ENCODE measurements at regions not wholly inside any gene's neighbourhood (a gene's known extent, or its start where the extent isn't known, plus 50 kb on each side); places are given as distances from the start of the nearest gene placed in this dataset.

DNA sequence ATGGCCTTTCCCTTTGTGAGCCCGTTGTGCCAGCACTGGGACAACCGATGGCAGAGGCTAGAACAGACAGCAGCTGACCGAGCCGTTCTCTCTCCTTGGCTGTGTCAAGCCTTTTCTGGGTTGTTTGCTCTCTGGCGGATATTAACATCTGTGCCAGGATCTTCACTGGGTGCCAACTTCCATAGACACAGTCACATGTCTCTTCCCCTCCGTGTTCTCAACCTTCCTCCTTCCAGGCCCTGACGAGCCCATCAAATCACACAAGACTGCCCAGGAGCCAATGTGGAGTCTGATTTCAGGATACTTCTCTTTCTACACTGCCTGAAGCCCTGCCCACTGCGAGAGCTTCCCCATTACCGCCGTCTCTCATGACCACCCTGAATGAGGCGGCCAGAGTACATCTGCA lies 111.0 kb upstream of the RALGAPA2 start:
- DNase-seq: no peak

DNA sequence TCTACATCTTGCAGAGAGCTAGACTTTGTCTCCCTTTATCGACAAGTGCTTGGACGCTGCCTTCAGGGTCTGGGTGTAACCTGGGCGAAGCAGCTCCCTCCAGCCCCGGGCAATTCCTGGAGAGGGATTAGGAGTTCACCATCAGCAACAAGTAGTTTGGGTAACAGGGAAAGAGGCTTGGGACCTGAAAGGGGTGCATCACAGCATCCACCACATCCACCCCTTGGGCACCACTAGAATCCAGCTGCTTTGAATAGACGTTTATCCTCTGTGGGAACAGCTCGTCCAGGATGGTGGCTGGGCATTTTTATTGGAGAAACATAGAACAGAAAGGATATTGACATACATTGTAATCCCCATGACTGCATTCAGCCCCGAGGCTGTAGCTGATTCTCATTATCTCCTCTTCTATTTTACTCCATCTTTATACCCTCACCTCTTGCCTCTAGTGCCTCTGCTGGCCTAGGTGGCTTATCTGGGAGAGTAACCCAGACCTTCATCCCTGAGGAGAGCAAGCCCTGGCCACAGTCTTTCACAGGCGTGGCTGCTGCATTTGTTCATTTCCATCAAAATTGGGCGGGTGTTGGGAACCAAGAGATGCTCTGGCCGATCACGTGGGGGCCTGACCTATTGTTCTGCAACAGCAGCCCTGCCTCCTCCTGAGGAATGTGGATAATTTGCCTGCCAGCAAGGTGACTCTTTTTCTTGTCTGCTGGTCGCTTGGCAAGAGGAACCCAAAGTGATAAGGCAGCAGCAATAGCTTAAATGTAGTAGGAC lies 109.2 kb upstream of the RALGAPA2 start:
- DNase-seq: no peak

DNA sequence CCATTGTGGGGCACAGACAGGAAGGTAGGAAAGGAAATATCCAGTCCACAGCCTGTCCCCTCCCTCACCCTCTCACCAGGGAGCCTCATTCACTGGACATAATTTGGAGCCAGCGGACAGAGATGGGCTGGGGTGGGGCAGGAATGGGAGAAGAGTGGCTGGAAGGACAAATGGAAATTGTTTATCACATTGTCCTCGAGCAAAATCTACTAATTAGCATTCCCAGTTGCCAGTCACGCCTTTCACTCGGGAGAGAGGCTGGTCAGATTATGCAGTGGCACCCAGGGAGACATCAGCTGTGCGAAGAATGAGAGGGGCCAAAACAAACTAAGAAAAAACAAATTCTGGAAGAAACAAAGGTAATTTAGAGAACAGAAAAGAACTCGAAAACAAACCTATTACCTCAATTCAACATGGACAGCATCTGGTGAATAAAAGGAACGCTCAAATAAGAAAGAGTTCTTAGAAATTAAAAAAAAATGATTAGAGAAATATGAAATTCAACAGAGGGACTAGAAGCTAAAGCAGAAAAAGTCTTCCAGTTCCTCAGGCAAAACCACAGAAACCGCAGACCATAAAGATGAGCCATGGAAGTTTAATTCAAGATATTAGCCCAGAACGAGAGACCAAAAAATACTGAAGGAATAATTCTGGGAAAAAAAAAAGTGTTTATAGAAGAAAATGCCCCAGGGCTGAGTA lies 108.5 kb upstream of the RALGAPA2 start:
- DNase-seq: no peak

DNA sequence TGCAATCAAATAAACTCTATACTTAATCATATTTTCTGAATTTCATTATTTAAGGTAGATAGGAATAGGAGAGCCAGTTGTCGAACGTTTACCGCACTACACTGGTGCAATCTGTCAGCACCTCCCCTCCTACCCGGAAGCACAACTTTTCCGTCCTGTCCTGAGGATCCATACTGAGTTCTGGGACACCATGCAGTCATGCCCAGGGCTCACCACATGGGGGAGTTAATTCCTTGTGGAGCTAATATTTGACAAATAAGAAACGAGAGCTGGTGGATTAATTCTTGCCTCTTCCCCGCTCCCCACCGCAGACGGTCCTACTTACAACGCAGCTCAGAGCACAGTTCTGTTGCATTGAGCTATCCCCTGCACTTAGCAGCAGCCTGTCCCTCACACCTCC lies 107.7 kb upstream of the RALGAPA2 start:
- no peak for DNase-seq

- DNase-seq: no peak
Observed at GRCh38 chr20:20816969-20817755, 104.7 kb upstream of the RALGAPA2 start.

DNA sequence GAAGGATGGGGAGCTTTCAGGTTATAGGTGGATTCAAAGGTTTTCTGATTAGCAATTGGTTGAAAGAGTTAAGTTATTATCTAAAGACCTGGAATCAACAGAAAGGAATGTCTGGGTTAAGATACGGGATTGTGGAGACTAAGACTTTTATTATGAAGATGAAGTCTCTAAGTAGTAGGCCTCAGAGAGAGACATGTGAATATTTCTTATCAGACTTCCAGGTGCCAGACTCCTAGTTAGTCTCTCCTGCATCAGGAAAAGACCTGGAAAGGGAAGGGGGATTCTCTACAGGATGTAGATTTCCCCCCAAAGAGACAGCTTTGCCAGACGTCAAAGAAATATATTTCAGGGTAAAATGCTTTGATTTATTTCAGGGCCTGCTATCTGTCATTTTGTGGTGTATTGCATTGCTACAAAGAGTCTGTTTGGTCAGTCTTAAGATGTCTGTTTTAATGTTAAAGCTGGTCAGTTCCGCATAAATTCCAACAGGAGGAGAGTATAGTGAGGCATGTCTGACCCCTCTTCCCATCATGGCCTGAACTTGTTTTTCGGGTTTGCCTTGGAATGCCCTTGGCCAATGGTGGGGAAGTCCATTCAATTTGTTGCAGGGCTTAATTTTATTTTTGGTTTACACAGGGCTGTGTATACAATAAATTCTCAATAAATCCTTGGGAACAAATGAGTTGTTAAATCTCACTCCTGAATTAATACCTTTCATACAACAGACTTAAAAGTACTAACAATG lies 103.4 kb upstream of the RALGAPA2 start:
- no peak for DNase-seq

GRCh38 chr20:20814685-20815084 lies 102.2 kb upstream of the RALGAPA2 start:
- DNase-seq: no peak

DNA sequence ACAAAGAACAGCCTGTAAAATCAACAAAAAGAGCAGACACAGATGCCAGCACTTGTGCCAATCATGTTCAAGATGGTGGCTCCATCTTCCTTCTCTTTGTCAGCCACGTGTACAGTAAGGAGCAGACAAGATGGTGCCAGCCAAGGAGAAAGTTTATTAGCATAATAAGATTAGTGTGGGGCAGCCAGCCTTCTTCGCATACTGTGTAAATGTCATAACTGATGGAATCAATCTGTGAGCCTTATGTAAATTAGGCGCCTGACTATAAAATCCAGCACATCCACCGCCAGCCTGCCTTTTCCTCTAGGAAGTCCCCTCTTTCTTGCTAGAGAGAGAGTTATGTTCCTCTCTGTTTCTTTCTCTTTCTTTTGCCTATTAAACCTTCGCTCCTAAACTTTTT lies 99.7 kb upstream of the RALGAPA2 start:
- DNase-seq: no peak

GRCh38 chr20:20808016-20808415 lies 95.6 kb upstream of the RALGAPA2 start:
- DNase-seq: no peak

DNA sequence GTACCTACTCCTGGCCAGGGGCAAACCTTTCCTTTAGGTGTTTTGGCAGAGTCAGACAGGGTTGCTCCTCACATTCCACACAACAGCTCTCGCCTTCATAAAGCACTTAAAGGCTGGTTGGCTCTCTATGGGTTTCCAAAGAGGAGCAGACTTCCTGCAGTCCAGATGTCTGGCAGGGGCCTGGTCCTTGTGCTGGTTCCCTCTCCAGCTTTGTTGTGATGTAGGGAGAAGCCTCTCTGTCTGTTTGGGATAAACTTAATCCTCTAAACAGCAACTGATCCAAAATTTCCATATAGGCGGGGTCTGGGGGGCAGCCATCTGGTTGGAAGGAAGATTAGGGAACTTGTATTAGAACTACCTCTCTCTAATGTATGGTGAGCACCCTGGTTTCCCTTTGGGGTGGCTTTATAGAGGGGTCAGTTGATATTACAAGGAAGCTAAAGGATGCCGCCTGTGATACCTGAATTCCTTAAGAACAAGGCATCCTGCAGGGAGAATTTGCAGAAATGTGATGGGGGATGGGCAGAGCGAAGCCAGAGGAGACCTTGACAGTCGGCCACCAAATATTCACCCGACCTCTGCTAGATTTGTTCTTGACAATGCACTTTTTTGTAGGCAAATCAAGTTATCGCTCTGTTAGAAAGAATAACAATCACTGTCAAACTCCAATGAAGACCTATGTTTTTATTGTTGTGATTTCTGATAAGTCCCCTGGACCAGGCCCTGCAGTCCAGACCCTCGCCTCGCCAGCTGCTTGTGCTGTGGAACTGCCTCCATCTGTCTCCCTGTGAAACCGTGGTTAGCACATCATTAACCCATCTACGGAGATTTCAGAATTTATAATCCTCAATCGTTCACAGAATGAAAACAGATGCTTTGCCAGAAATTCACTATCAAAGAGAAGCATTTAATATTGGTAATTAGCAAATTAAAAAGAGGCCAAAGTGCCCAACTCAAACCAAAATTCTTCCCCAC lies 94.0 kb upstream of the RALGAPA2 start:
- DNase-seq: no peak

DNA sequence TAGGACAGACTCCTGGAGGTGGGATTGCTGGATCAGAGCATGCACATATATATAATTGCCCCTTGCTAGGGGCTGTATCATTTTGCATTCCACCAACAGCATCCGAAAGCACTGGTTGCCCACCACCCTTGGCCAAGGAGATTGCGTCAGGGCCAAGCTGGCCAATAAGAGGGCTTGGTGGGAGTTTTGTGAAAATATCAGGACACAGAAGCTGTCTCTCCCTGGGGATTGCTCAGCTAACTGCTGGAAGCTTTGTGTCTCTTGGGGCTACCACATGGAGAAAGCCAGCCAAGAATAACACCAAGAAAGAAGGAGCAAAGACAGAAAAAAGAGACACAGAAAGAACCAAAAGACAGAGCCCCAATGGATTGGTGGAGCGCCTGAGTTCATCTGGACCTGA lies 90.6 kb upstream of the RALGAPA2 start:
- DNase-seq: no peak

DNA sequence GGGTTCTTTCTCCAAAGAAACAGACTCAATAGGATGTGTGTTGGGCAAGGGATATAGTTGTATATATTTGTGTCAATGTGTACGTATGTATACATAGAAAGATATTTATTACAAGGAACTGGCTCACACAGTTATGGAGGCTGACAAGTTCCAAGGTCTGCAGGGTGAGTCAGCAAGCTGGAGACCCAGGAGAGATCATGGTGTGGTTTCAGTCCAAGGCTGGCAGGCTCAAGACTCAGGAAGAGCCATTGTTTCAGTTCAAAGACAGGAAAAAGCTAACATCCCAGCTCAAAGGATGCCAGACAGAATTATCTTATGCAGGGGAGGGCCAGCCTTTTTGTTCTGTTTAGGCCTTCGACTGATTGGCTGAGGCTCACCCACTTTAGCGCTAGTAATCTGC lies 89.9 kb upstream of the RALGAPA2 start:
- DNase-seq: no peak

- DNase-seq: no peak
Observed at GRCh38 chr20:20799716-20800312, 87.4 kb upstream of the RALGAPA2 start.

- DNase-seq: no peak
Observed at GRCh38 chr20:20797521-20798310, 85.3 kb upstream of the RALGAPA2 start.

DNA sequence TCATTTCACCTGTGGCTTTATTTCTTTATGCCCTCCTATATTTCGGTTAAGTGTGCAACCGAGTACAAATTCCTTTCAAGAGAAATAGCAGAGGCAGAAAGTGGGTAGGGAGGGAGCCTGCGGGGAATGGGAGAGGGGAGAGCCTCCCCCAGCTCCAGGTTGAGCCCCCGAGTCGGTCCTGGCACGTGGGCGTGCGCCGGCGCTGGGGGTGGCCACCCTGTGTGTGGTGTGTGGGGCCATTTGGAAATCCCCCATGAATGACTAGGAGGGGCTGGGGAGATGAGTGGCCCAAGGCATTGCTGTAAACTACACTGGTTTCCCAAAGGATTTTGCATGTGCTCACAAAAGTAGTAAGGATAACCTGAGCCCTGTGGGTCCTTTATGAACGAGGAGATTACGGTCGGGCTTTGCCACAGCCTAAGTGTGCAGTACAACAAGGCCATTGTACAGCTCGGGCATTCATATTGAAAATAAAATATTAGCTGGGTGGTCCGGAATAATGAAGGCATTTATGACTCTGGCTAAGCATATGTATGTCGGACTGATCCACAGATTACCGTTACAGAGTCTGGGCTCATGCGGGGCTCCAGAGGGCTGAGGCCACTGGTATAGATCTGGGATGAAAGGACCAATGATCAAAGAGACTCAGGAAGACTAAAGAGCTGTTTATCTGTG lies 84.5 kb upstream of the RALGAPA2 start:
- no peak for DNase-seq

GRCh38 chr20:20795721-20796120 lies 83.3 kb upstream of the RALGAPA2 start:
- no peak for DNase-seq

- no peak for DNase-seq
Observed at GRCh38 chr20:20795119-20795518, 82.7 kb upstream of the RALGAPA2 start.

DNA sequence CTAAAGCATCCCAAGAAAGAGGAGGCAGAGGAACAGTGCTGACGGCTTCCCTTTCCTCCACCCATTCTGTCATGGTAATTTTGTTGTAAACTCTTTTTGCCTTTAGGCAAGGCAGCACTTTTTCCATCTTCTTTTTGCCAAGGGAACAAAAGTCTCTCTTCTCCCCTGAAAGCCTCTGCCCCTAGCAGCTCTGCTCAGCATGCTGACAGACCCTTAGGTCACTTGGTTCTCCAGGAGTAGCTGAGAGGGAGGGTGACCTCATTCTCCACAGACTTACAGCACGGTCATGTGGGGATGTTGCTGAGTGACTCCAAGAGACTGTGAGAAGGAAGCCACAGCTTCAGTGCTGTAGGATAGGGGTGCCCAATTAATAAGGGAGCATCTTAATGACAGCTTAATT lies 81.1 kb upstream of the RALGAPA2 start:
- DNase-seq: no peak

DNA sequence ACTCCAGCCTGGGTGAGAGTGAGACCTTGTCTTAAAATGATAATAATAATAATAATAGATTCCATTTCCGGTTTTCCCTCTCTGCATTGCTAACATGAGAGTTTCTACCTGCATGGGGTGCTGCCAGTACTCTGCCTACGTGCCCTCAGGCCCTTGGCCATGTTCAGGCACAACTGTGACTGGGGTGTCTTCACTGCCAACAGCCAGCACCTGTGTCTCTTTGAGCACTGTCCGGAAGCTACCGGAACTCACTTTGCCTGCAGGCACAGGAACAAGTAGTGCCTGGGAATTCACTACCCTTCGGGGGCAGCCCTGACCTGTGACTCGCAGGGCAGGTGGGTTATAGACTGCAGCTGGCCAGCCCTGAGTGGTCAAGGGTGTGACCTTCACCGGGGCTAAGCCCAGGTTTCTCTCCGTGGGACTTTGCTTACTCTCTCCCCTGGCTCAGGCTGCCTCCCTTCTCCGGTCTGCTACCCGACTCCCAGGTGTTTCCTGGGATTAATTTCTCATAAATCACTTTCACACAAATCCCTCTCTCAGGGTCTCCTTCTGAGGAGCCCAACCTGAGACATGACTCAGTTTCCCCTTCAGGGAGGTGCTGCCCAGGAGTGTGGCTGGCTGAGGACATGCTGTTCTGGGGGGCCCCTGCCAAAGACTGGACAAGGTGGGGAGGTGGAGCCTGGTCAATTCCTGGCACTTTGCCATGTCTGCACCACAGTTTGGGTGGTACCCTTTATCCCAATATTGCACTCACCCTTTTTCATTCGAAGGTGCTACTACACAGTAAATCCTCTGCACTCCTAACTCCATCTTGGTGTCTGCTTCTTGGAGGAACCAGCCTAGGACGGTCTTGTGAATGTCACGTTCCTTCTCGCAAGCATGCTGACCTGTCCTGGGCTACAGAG lies 79.5 kb upstream of the RALGAPA2 start:
- no peak for DNase-seq
